Neural cell (in vitro differentiated cells): ENCODE measurements at regions not wholly inside any gene's neighbourhood (a gene's known extent, or its start where the extent isn't known, plus 50 kb on each side); places are given as distances from the start of the nearest gene placed in this dataset.

Source experiments
- CTCF ChIP-seq: fragments of 450-650 bp; IDR thresholded peaks from 2 replicates; pipeline ENCODE4 v1.5.1; 2014; ENCODE audit warnings: antibody characterized with exemption, mild to moderate bottlenecking, moderate library complexity; ENCODE audit not compliant: poor library complexity, severe bottlenecking
- EP300 ChIP-seq: fragments of 450-650 bp; conservative IDR thresholded peaks from 2 replicates; pipeline ENCODE4 v1.6.1; 2014; ENCODE audit warnings: antibody characterized with exemption, mild to moderate bottlenecking, moderate library complexity; ENCODE audit not compliant: poor library complexity, severe bottlenecking
- EZH2 ChIP-seq: fragments of 200-600, 300-800 bp; shearing (Covaris generic), sonication (generic); IDR thresholded peaks from 2 replicates; pipeline ENCODE4 v1.6.1; 2014; ENCODE audit warnings: antibody characterized with exemption, low read length, borderline replicate concordance, mild to moderate bottlenecking; ENCODE audit not compliant: insufficient read depth, poor library complexity, severe bottlenecking
- POLR2AphosphoS5 ChIP-seq: IDR thresholded peaks from 2 replicates; pipeline ENCODE4 v1.6.1; 2012
- RAD21 ChIP-seq: fragments of 450-650 bp; conservative IDR thresholded peaks from 2 replicates; pipeline ENCODE4 v1.6.1; 2014; ENCODE audit warnings: antibody characterized with exemption, mild to moderate bottlenecking, moderate library complexity
- REST ChIP-seq: IDR thresholded peaks from 2 replicates; pipeline ENCODE4 v1.6.1; 2012; ENCODE audit warnings: borderline replicate concordance
- SMC3 ChIP-seq: fragments of 450-650 bp; conservative IDR thresholded peaks from 2 replicates; pipeline ENCODE4 v1.6.1; 2014; ENCODE audit warnings: antibody characterized with exemption, mild to moderate bottlenecking, moderate library complexity; ENCODE audit not compliant: poor library complexity
- TAF1 ChIP-seq: IDR thresholded peaks from 2 replicates; pipeline ENCODE4 v1.6.1; 2012; ENCODE audit warnings: low read depth

GRCh38 chr12:124505001-124505818 lies 62.2 kb downstream of the NCOR2 start:
- TF ChIP-seq CTCF (no peak), POLR2AphosphoS5 (no peak), TAF1 (no peak), EP300 (no peak), SMC3 (no peak), EZH2 (no peak), RAD21 (no peak), REST (no peak)
